GM12878 (cell line): ENCODE measurements at regions not wholly inside any gene's neighbourhood (a gene's known extent, or its start where the extent isn't known, plus 50 kb on each side); places are given as distances from the start of the nearest gene placed in this dataset.

ENCODE experiments used
- BCL11A ChIP-seq: IDR thresholded peaks from 2 replicates; pipeline ENCODE4 v1.6.1; 2011; ENCODE audit warnings: low read depth, low read length
- TF ChIP-seq, protein P1 (sequence below), 3 experiments: IDR thresholded peaks in 2 of 3; conservative IDR thresholded peaks in 1 of 3; 2 replicates each; pipeline ENCODE4 v1.5.1; 2011; ENCODE audit warnings: low read depth in 3 of 3, low read length in 3 of 3, mild to moderate bottlenecking in 3 of 3, control low read depth in 2 of 3, moderate library complexity in 2 of 3, inconsistent platforms in 1 of 3, mixed read lengths in 1 of 3; ENCODE audit not compliant: control insufficient read depth in 2 of 3, insufficient read depth in 1 of 3; ENCODE audit errors: extremely low read depth in 1 of 3
- TF ChIP-seq, protein P2 (sequence below): IDR thresholded peaks from 2 replicates; pipeline ENCODE4 v1.6.1; 2012; ENCODE audit warnings: improper control_type of control experiment, low read depth, low read length; ENCODE audit not compliant: insufficient replicate concordance
- TF ChIP-seq, protein P3 (sequence below): fragments of 450-650 bp; IDR thresholded peaks from 2 replicates; pipeline ENCODE4 v1.6.1; 2016; ENCODE audit warnings: mild to moderate bottlenecking

DNA sequence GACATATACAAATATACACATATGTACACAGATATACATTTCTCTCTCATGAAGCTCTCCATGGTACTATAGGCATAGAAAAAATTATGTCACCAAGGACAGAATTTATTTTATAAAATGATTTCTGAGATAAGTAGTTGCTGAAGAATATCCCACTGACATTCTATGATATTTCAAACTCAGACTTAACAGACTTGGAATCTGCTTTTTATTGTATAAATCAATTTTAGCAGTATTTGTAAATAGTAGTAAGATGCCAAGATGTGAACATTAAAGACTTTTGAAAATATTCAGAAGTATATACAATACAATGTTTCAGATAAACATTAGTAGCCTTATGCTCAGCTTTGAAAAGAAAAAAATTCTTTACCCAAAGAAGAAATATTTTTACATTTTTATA is 107.4 kb upstream of the ARGLU1 start (continued):
- TF ChIP-seq, protein P1, sequence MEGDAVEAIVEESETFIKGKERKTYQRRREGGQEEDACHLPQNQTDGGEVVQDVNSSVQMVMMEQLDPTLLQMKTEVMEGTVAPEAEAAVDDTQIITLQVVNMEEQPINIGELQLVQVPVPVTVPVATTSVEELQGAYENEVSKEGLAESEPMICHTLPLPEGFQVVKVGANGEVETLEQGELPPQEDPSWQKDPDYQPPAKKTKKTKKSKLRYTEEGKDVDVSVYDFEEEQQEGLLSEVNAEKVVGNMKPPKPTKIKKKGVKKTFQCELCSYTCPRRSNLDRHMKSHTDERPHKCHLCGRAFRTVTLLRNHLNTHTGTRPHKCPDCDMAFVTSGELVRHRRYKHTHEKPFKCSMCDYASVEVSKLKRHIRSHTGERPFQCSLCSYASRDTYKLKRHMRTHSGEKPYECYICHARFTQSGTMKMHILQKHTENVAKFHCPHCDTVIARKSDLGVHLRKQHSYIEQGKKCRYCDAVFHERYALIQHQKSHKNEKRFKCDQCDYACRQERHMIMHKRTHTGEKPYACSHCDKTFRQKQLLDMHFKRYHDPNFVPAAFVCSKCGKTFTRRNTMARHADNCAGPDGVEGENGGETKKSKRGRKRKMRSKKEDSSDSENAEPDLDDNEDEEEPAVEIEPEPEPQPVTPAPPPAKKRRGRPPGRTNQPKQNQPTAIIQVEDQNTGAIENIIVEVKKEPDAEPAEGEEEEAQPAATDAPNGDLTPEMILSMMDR (IDR thresholded peaks at IDR 0.05 in 2 of 3, conservative IDR thresholded peaks at IDR 0.05 in 1 of 3; ENCODE audit: control insufficient read depth in 2 of 3, extremely low read depth in 1 of 3, insufficient read depth in 1 of 3, low read depth in 3 of 3, low read length in 3 of 3) = no peak
- TF ChIP-seq, protein P2, sequence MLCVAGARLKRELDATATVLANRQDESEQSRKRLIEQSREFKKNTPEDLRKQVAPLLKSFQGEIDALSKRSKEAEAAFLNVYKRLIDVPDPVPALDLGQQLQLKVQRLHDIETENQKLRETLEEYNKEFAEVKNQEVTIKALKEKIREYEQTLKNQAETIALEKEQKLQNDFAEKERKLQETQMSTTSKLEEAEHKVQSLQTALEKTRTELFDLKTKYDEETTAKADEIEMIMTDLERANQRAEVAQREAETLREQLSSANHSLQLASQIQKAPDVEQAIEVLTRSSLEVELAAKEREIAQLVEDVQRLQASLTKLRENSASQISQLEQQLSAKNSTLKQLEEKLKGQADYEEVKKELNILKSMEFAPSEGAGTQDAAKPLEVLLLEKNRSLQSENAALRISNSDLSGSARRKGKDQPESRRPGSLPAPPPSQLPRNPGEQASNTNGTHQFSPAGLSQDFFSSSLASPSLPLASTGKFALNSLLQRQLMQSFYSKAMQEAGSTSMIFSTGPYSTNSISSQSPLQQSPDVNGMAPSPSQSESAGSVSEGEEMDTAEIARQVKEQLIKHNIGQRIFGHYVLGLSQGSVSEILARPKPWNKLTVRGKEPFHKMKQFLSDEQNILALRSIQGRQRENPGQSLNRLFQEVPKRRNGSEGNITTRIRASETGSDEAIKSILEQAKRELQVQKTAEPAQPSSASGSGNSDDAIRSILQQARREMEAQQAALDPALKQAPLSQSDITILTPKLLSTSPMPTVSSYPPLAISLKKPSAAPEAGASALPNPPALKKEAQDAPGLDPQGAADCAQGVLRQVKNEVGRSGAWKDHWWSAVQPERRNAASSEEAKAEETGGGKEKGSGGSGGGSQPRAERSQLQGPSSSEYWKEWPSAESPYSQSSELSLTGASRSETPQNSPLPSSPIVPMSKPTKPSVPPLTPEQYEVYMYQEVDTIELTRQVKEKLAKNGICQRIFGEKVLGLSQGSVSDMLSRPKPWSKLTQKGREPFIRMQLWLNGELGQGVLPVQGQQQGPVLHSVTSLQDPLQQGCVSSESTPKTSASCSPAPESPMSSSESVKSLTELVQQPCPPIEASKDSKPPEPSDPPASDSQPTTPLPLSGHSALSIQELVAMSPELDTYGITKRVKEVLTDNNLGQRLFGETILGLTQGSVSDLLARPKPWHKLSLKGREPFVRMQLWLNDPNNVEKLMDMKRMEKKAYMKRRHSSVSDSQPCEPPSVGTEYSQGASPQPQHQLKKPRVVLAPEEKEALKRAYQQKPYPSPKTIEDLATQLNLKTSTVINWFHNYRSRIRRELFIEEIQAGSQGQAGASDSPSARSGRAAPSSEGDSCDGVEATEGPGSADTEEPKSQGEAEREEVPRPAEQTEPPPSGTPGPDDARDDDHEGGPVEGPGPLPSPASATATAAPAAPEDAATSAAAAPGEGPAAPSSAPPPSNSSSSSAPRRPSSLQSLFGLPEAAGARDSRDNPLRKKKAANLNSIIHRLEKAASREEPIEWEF = no peak
- TF ChIP-seq BCL11A = no peak
- TF ChIP-seq, protein P3, sequence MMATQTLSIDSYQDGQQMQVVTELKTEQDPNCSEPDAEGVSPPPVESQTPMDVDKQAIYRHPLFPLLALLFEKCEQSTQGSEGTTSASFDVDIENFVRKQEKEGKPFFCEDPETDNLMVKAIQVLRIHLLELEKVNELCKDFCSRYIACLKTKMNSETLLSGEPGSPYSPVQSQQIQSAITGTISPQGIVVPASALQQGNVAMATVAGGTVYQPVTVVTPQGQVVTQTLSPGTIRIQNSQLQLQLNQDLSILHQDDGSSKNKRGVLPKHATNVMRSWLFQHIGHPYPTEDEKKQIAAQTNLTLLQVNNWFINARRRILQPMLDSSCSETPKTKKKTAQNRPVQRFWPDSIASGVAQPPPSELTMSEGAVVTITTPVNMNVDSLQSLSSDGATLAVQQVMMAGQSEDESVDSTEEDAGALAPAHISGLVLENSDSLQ = no peak
- TF ChIP-seq, all 136 proteins: peak for 0
